HG03280 (cell line): ENCODE measurements at regions not wholly inside any gene's neighbourhood (a gene's known extent, or its start where the extent isn't known, plus 50 kb on each side); places are given as distances from the start of the nearest gene placed in this dataset.

Experiments
- ATAC-seq: cut with Tn5 transposase; IDR thresholded peaks from one replicate; pipeline ENCODE4 v1.9.1; 2021; ENCODE audit warnings: mild to moderate bottlenecking, moderate library complexity; ENCODE audit not compliant: unreplicated experiment

- ATAC-seq = no peak
These were observed 1791.1 kb downstream of the MAT2B start for GRCh38 chr5:165296401-165297130.

GRCh38 chr5:165304193-165304827 lies 1798.9 kb downstream of the MAT2B start:
- no peak for ATAC-seq

DNA sequence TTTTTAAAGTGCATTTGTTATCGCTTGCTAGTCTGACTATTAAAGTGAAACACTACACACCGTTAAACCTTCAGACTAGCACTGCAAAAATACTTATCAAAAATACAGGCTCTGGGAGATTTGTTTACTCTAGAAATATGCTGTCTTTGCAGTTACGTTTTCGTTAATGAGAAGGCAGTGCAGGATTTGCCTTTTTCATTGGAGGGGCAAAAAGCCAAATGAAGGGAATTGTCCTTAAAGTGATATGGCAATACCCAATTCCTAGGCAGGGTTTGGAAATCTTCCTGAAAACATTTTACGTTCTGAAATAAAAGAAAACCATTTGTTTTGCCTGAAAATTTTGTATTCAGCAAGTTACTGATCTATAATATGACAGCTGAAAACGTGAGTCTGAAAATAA lies 1800.2 kb downstream of the MAT2B start:
- no peak for ATAC-seq

DNA sequence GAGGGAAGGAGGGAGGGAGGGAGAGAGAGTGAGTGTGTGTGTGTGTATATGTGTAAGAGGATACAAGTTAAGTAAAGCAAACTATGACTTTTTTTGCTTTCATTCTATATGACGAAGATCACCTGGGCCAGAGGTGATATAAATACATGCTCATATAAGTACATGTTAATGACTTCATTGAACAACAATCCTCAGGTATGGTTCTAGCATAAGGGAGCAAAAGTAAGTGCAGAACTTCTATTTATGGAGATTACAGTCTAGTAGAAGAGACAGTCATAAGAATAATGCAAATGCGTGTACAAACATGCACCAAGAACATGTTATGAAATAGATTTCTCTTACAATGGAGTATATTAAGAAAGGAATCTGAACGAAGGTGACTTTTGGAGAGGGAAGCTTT lies 1804.0 kb downstream of the MAT2B start:
- ATAC-seq = no peak

- ATAC-seq = no peak
These were observed 1804.6 kb downstream of the MAT2B start for GRCh38 chr5:165310031-165310430.

GRCh38 chr5:165321912-165322311 lies 1816.5 kb downstream of the MAT2B start:
- no peak for ATAC-seq

DNA sequence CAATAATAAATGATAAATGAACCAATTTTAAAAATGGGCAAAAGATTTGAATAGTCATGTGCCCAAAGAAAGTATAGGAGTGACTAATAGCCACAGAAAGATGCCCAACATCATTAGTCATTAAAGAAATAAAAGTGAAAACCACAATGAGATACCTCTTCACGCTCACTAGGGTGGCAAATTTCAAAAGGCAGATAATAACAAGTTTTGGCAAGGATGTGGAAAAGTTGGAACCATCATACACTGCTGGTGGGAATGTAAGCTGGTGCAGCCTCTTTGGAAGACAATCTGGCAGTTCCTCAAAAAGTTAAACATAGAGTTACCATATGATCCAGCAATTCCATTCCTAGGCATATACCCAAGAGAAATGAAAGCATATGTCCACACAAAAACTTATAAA lies 1819.8 kb downstream of the MAT2B start:
- ATAC-seq = no peak

GRCh38 chr5:165327631-165328030 lies 1822.2 kb downstream of the MAT2B start:
- no peak for ATAC-seq

- ATAC-seq = no peak
These were observed 1823.4 kb downstream of the MAT2B start for GRCh38 chr5:165328846-165329245.

- no peak for ATAC-seq
These were observed 1828.2 kb downstream of the MAT2B start for GRCh38 chr5:165333623-165334022.

GRCh38 chr5:165334201-165334600 lies 1828.8 kb downstream of the MAT2B start:
- ATAC-seq = no peak

DNA sequence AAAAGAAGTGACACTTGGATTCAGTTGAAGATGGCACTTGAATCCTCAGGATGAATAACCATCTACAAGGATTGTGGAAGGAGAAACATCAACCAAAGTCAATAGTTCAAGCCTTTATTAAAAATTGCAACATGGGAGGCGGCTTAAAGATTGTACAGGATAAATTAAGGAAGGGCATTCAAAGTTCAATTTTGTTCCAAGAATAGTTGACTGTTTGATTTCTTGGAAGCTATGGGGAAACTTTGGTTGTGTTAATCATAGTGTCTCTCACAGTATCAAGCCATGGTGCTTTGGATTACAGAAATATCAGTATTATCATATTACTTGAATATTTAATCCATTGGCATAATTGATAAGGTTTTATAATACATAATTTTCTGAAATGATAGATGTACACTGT lies 1844.3 kb downstream of the MAT2B start:
- no peak for ATAC-seq

- no peak for ATAC-seq
These were observed 1845.9 kb downstream of the MAT2B start for GRCh38 chr5:165351342-165351741.

DNA sequence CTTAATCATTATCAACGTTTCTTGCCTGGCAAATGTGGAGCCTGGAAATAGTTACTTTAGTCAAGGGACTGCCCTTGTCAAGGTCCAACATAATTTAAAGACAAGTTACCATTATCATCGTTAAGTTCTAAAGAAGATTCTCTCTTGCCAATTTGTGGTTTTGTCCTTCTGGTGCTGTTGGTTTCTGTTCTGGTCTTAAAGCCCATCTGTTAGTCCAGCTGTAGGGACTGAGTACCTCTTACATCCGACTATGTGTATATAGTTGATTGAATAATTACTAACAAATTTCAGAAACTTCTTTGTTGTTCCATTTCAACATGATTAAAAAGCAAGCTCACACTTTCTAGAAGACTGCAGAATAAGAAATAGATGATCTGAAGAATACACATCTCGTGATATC lies 1854.9 kb downstream of the MAT2B start:
- ATAC-seq = no peak

DNA sequence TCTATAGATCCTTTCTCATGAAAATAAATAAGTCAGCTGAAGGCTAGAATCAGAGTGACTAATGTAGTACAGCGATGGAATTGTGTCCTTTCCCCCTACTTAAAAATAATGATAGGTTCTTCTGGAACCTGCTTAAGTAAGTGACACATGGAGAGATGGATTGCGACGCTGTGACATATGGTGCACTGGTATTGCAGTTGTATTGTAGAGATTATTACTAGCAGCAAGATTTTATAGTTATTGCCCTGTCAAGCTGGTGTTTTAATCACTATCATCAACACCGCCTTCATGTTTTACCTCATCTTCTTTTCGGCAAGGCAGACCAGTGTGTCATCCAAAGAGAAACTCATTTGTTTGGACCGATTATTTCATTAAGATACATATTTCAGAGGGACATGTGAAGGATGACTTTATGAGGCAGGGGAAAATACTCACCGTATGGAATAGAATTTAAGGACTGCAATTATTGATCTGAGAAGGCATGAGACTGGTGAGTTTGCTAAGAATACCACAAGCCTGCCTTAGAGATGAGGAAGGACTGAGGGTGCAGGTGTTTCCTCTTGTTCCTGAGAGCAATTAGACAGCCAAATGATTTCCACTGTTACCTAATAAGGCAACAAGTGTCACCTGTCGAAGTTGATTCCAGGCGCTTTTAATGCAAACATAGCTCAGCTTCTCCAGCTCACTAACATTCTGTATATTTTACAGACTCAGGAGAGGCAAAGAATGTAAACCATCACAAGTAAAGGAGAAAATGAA lies 1855.5 kb downstream of the MAT2B start:
- no peak for ATAC-seq

DNA sequence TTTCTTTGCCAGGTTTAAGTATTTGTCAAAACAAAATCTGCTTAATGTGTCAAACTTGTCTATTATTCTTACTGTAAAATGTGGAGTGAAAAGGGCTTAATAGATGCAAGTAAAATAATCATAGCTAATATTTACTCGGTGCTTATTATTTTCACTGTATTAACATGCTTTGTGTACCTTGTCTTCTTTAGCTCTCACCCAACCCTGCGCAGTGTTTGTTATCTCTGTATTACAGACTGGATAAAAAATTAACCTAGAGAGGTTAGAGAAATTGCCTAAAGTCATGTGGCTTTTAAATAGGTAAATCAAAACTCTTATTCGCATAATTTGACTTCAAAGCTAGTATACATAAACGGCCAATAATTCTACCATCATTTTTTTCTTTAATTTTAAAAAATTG lies 1864.8 kb downstream of the MAT2B start:
- ATAC-seq = no peak

- ATAC-seq = no peak
These were observed 1865.4 kb downstream of the MAT2B start for GRCh38 chr5:165370794-165371193.

DNA sequence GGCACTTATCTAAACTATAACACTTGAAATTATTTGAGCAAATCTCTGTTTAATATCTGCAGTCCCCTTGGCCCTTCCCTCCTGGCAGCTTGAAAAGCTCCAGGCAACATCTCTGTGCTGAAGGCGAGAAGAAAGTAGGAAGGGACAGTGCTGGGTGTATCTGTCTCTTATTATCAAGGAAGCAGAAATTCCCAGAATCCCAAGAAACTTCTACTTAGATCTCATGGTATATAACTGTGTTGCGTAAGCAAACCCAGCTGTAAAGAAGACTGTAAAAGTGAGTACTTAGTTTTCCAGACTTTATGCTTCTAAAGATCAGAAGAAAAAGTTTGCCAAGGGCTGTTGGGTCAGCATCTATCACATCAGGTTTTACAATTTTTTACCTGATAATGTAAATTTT lies 1869.8 kb downstream of the MAT2B start:
- ATAC-seq = no peak

DNA sequence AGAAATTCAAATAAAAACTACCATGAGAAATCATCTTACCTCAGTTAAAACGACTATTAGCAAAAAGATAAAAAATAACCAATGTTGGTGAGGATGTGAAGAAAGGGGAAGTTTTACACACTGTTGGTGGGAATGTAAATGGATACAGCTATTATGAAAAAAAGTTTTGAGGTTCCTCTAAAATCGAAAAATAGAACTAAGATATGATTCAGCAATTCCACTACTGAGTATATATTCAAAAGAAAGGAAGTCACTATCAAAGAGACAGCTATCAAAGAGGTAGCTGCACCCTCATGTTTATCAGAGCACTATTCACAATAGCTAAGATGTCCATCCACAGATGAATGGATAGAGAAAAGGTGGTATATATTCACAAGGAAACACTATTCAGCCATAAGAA lies 1888.4 kb downstream of the MAT2B start:
- ATAC-seq = no peak

GRCh38 chr5:165397516-165397915 lies 1892.1 kb downstream of the MAT2B start:
- ATAC-seq = no peak

DNA sequence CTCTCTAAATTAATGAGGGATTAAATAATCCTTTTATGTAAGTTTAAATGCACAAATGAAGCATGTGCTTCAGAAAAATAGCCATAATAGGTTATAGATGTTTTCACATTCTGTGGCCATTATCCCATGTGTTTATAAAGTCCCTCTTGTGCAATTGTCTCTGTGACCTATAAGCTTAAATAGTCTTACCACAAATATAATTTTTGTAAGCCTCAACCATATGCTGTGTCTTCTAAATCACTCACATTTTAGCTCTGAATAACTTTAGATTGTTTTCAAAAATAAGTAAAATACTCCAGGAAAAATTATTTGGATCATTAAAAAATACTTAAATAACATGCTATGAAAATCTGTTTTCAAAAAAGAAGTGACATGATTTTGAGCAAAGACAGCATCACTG lies 1894.7 kb downstream of the MAT2B start:
- ATAC-seq = no peak

DNA sequence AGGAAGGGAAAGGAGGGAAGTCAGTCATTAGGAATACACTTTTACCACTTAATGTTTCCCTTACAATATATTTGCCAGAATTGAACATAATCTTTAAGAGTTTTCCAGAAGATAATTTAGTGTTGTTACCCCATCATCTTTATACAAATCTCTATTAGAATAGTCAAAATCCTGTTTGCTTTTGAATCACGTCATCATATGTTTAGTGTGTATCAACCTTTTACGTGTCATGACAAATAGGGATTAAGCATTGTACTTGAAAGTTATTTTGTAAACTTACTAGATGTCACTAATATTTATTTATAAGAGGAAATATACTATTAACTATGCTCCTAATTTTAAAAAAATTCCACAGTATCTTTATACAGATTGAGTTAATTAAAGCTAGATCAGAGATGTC lies 1899.5 kb downstream of the MAT2B start:
- no peak for ATAC-seq
